ENCODE measurements at regions not wholly inside any gene's neighbourhood (a gene's known extent, or its start where the extent isn't known, plus 50 kb on each side); places are given as distances from the start of the nearest gene placed in this dataset.

- Histone ChIP-seq H3K36me3 (ENCODE audit: insufficient read depth, low read length) (no peaks in the 10 kb centered on the region), H3K27ac (ENCODE audit: low read length) (no peak overlapping the region), H4K20me1 (ENCODE audit: insufficient read depth, low read length) (no peaks in the 10 kb centered on the region), H3K27me3 (ENCODE audit: insufficient read depth, low read length, poor library complexity) (no peaks in the 10 kb centered on the region), H3K79me2 (ENCODE audit: insufficient read depth, low read length) (no peaks in the 10 kb centered on the region), H3K4me3 (ENCODE audit: low read depth in 1 of 2, low read length in 2 of 2) (no peak overlapping the region), H2AFZ (ENCODE audit: low read depth, low read length) (no peak overlapping the region), H3K9me3 (ENCODE audit: insufficient read depth, low read length, severe bottlenecking) (no peaks in the 10 kb centered on the region), H3K4me2 (ENCODE audit: insufficient read depth, low read length) (no peak overlapping the region), H3K4me1 (ENCODE audit: insufficient read depth, low read length) (peaks cover 10% of the 10 kb centered on the region), H3K9ac (ENCODE audit: low read depth, low read length) (no peak overlapping the region)
- ATAC-seq (ENCODE audit: insufficient read depth, low read depth) (no peak), DNase-seq (no peak)
- TF ChIP-seq CTCF (IDR thresholded peaks at IDR 0.05; ENCODE audit: borderline replicate concordance, extremely low read depth, low read length, poor library complexity, severe bottlenecking) = no peak
- no peak for TF ChIP-seq EZH2 (IDR thresholded peaks at IDR 0.05; ENCODE audit: borderline replicate concordance, low read depth, low read length, severe bottlenecking)
Measured at GRCh38 chr18:76715012-76715610, 107.2 kb upstream of the ZNF236 start.

GRCh38 chr18:76713432-76713831 is 108.9 kb upstream of the ZNF236 start:
- no peaks in the 10 kb centered on the region for H3K79me2 ChIP-seq (ENCODE audit: insufficient read depth, low read length)
- TF ChIP-seq EZH2 (IDR thresholded peaks at IDR 0.05; ENCODE audit: borderline replicate concordance, low read depth, low read length, severe bottlenecking) (no peak), CTCF (IDR thresholded peaks at IDR 0.05; ENCODE audit: borderline replicate concordance, extremely low read depth, low read length, poor library complexity, severe bottlenecking) (no peak)
- ATAC-seq (ENCODE audit: insufficient read depth, low read depth) (no peak), DNase-seq (no peak)
- H3K27me3 ChIP-seq (ENCODE audit: insufficient read depth, low read length, poor library complexity) = no peaks in the 10 kb centered on the region
- no peak overlapping the region for H3K4me3 ChIP-seq (ENCODE audit: low read depth in 1 of 2, low read length in 2 of 2)
- peaks cover 3% of the 10 kb centered on the region for H3K4me1 ChIP-seq (ENCODE audit: insufficient read depth, low read length)
- no peak overlapping the region for H3K4me2 ChIP-seq (ENCODE audit: insufficient read depth, low read length)
- H3K36me3 ChIP-seq (ENCODE audit: insufficient read depth, low read length) = no peaks in the 10 kb centered on the region
- no peaks in the 10 kb centered on the region for H3K9me3 ChIP-seq (ENCODE audit: insufficient read depth, low read length, severe bottlenecking)
- no peak overlapping the region for H3K27ac ChIP-seq (ENCODE audit: low read length)
- no peak overlapping the region for H2AFZ ChIP-seq (ENCODE audit: low read depth, low read length)
- no peaks in the 10 kb centered on the region for H4K20me1 ChIP-seq (ENCODE audit: insufficient read depth, low read length)
- H3K9ac ChIP-seq (ENCODE audit: low read depth, low read length) = no peak overlapping the region

- ATAC-seq (ENCODE audit: insufficient read depth, low read depth) (no peak), DNase-seq (no peak)
- H3K9me3 ChIP-seq (ENCODE audit: insufficient read depth, low read length, severe bottlenecking) = no peaks in the 10 kb centered on the region
- H3K36me3 ChIP-seq (ENCODE audit: insufficient read depth, low read length) = no peaks in the 10 kb centered on the region
- no peaks in the 10 kb centered on the region for H3K27me3 ChIP-seq (ENCODE audit: insufficient read depth, low read length, poor library complexity)
- no peak overlapping the region for H3K9ac ChIP-seq (ENCODE audit: low read depth, low read length)
- peaks cover 3% of the 10 kb centered on the region for H3K4me1 ChIP-seq (ENCODE audit: insufficient read depth, low read length)
- no peak overlapping the region for H3K4me3 ChIP-seq (ENCODE audit: low read depth in 1 of 2, low read length in 2 of 2)
- H4K20me1 ChIP-seq (ENCODE audit: insufficient read depth, low read length) = no peaks in the 10 kb centered on the region
- H2AFZ ChIP-seq (ENCODE audit: low read depth, low read length) = no peak overlapping the region
- no peak overlapping the region for H3K27ac ChIP-seq (ENCODE audit: low read length)
- no peaks in the 10 kb centered on the region for H3K79me2 ChIP-seq (ENCODE audit: insufficient read depth, low read length)
- H3K4me2 ChIP-seq (ENCODE audit: insufficient read depth, low read length) = no peak overlapping the region
- TF ChIP-seq EZH2 (IDR thresholded peaks at IDR 0.05; ENCODE audit: borderline replicate concordance, low read depth, low read length, severe bottlenecking) = no peak
- TF ChIP-seq CTCF (IDR thresholded peaks at IDR 0.05; ENCODE audit: borderline replicate concordance, extremely low read depth, low read length, poor library complexity, severe bottlenecking) = no peak
Measured at GRCh38 chr18:76712511-76713140, 109.7 kb upstream of the ZNF236 start.

All from DND-41 (cell line).